IPS-18a (cell line): ENCODE measurements at regions not wholly inside any gene's neighbourhood (a gene's known extent, or its start where the extent isn't known, plus 50 kb on each side); places are given as distances from the start of the nearest gene placed in this dataset.

Experiments
- H3K27ac ChIP-seq: one replicate; pipeline ENCODE4 v1.5.1; 2013; ENCODE audit warnings: low read length
- H3K27me3 ChIP-seq: one replicate; pipeline ENCODE4 v1.6.1; 2013; ENCODE audit warnings: mild to moderate bottlenecking, low read length; ENCODE audit not compliant: control insufficient read depth, insufficient read depth
- H3K36me3 ChIP-seq: one replicate; pipeline ENCODE4 v1.6.1; 2013; ENCODE audit warnings: low read depth, low read length; ENCODE audit not compliant: control insufficient read depth
- H3K4me1 ChIP-seq: one replicate; pipeline ENCODE4 v1.6.1; 2013; ENCODE audit warnings: low read depth, low read length; ENCODE audit not compliant: control insufficient read depth
- H3K4me3 ChIP-seq: one replicate; pipeline ENCODE4 v1.5.1; 2013; ENCODE audit warnings: low read length
- H3K9ac ChIP-seq: one replicate; pipeline ENCODE4 v1.6.1; 2013; ENCODE audit warnings: mild to moderate bottlenecking, low read length, moderate library complexity
- H3K9me3 ChIP-seq: one replicate; pipeline ENCODE4 v1.6.1; 2013; ENCODE audit warnings: low read depth, low read length; ENCODE audit not compliant: control insufficient read depth

GRCh38 chr13:30138511-30138910 is 168.8 kb downstream of the KATNAL1 start:
- H3K9me3 ChIP-seq, result no peaks in the 10 kb centered on the region
- no peaks in the 10 kb centered on the region for H3K4me1 ChIP-seq
- no peak overlapping the region for H3K9ac ChIP-seq
- no peak overlapping the region for H3K27ac ChIP-seq
- H3K36me3 ChIP-seq, result no peaks in the 10 kb centered on the region
- no peaks in the 10 kb centered on the region for H3K27me3 ChIP-seq
- no peak overlapping the region for H3K4me3 ChIP-seq

DNA sequence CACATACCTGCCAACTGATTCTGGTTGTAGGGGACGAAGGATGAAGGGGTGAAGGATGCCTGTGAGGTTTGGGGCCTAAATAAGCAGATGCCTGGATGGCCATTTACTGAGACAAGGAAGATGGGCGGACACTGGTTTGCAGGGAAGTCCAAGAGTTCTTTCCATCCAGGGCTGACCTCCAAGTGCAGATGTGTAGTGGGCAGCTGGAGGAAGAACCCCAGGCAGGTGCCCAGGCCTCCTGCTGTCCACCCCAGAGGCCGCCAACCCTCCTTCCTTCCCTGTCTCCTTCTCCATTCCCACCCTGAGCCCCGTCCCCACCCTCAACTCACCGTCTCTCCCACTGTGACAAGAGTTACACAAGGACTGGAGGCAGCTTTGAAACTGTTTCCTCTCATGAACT is 171.5 kb downstream of the KATNAL1 start:
- Histone ChIP-seq H3K9ac (no peak overlapping the region), H3K9me3 (no peaks in the 10 kb centered on the region), H3K4me3 (no peak overlapping the region), H3K4me1 (no peaks in the 10 kb centered on the region), H3K36me3 (no peaks in the 10 kb centered on the region), H3K27me3 (no peaks in the 10 kb centered on the region), H3K27ac (no peak overlapping the region)

DNA sequence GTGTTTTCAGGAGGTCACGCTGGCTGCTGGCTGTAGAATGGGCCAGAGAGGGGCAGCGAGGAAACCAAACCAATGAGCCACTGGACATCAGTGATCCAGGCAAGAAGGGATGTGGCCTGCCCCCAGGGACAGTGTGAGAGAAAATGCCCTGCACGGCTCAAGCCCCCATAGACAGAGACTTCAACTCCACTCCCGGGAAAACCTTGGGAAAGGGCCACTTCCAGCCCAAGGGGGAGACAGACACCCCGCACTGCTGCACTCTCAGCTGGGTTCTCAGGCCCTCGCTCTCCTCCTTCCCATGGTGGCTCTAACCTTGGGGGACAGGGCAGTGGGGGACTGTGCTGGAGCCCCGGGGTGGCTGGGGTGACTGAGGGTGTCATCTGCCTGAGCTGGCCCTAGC is 172.0 kb downstream of the KATNAL1 start:
- Histone ChIP-seq H3K4me3 (no peak overlapping the region), H3K27ac (no peak overlapping the region)

DNA sequence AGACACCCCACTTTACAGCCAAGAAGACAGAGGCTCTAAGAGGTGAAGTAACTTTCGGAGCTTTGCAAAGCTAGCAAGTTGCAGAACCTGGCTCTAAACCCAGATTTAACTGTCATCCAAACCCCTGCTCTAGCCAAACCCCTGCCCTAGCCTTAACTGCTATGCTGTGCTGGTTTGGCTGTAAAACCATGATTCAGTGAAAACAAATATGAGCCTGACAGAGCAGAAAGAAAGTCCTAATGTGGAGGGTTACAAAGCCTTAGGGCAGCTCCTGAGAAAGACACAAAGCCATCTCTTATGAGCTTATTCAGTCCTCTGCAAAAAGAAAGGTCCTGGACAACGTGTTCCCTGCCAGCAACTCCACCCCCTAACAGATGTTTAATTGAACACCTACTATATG is 172.8 kb downstream of the KATNAL1 start:
- Histone ChIP-seq H3K4me1 (no peaks in the 10 kb centered on the region), H3K9ac (no peak overlapping the region), H3K4me3 (no peak overlapping the region), H3K27ac (no peak overlapping the region), H3K27me3 (no peaks in the 10 kb centered on the region), H3K9me3 (no peaks in the 10 kb centered on the region), H3K36me3 (no peaks in the 10 kb centered on the region)

More for the DNA sequence above, 172.0 kb downstream of the KATNAL1 start:
- Histone ChIP-seq H3K36me3 (no peaks in the 10 kb centered on the region), H3K9ac (no peak overlapping the region), H3K9me3 (no peaks in the 10 kb centered on the region), H3K27me3 (no peaks in the 10 kb centered on the region), H3K4me1 (no peaks in the 10 kb centered on the region)

DNA sequence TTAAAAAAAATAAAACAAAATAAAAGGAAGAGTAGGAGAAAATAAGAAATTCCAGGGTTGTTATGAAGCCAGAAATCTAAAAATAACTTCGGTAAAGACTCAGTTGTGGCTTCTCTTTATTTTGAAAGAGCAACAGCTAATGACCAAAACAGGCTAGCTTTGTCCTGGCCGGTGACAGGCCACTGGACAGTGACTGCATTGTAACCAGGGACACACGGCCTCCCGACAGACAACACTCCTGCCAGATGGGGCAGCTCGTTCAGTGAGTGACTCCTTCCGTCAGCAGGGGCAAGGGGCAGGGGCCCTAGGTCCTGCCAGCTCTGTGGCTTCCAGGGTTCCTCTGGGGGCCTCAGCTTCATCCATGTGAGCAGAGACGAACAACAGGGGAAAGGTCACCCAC is 173.4 kb downstream of the KATNAL1 start:
- H3K27me3 ChIP-seq, result no peaks in the 10 kb centered on the region
- no peaks in the 10 kb centered on the region for H3K9me3 ChIP-seq
- H3K9ac ChIP-seq, result no peak overlapping the region
- H3K4me1 ChIP-seq, result no peaks in the 10 kb centered on the region
- no peak overlapping the region for H3K4me3 ChIP-seq
- no peak overlapping the region for H3K27ac ChIP-seq
- H3K36me3 ChIP-seq, result no peaks in the 10 kb centered on the region

GRCh38 chr13:30133554-30133912 is 173.8 kb downstream of the KATNAL1 start:
- H3K27me3 ChIP-seq, result no peaks in the 10 kb centered on the region
- no peak overlapping the region for H3K27ac ChIP-seq
- no peaks in the 10 kb centered on the region for H3K4me1 ChIP-seq
- H3K9me3 ChIP-seq, result no peaks in the 10 kb centered on the region
- H3K9ac ChIP-seq, result no peak overlapping the region
- H3K36me3 ChIP-seq, result no peaks in the 10 kb centered on the region
- H3K4me3 ChIP-seq, result no peak overlapping the region

DNA sequence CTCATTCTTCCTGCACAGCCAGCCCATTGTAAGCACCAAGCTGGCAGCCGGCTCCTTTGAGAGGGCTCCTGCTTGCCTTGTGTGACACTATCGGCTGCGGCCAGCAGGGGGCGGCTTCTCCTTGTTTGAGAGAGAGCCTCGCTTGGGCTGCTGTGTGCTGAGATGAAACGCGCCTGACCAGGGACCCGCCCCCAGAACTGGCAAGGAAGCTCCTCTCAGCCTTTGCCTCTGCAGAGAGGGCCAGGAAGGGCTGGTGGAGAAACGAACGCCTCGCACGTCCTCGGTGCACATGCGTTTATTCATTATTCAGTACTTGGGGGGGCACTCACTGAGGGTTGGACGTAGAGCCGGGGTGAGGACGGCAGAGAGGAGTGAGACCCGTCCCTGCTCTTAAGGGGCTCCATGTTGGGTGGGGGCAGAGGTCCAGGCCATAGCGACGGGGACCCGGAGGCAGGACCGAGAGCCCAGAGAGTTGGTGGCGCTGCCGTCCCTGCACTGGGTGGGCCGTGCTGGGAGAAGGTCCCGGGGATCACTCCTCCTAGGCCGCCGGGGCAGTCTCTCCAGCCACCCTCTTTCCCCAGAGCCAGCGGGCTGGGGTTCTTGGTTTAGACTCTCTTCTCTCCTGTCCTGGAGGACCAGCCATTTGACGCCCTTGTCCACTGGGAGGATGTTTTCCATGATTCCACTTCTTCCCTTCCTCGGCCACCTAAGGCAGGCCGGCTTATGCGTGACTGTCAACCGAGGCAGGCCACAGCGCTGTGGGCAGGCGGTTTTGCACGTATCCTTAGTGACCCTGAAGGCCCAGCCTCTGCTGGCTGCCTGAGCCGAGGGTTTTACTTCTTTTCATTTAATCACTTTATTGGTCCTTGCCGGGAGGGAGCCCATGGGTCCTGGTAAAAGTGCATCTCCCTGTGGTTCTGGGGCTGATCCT is 174.5 kb downstream of the KATNAL1 start:
- no peak overlapping the region for H3K27ac ChIP-seq
- no peaks in the 10 kb centered on the region for H3K36me3 ChIP-seq

GRCh38 chr13:30129411-30129810 is 177.9 kb downstream of the KATNAL1 start:
- Histone ChIP-seq H3K9ac (no peak overlapping the region), H3K9me3 (no peaks in the 10 kb centered on the region), H3K27me3 (no peaks in the 10 kb centered on the region), H3K36me3 (no peaks in the 10 kb centered on the region), H3K4me1 (no peaks in the 10 kb centered on the region), H3K27ac (no peak overlapping the region), H3K4me3 (no peak overlapping the region)

More for the DNA sequence above, 174.5 kb downstream of the KATNAL1 start:
- H3K4me1 ChIP-seq, result no peaks in the 10 kb centered on the region
- no peaks in the 10 kb centered on the region for H3K9me3 ChIP-seq
- H3K27me3 ChIP-seq, result no peaks in the 10 kb centered on the region
- H3K9ac ChIP-seq, result no peak overlapping the region
- no peak overlapping the region for H3K4me3 ChIP-seq

- Histone ChIP-seq H3K4me3 (no peak overlapping the region), H3K27me3 (no peaks in the 10 kb centered on the region), H3K9me3 (no peaks in the 10 kb centered on the region), H3K36me3 (no peaks in the 10 kb centered on the region), H3K27ac (no peak overlapping the region), H3K4me1 (no peaks in the 10 kb centered on the region), H3K9ac (no peak overlapping the region)
These were observed 178.8 kb downstream of the KATNAL1 start for GRCh38 chr13:30128591-30128990.

DNA sequence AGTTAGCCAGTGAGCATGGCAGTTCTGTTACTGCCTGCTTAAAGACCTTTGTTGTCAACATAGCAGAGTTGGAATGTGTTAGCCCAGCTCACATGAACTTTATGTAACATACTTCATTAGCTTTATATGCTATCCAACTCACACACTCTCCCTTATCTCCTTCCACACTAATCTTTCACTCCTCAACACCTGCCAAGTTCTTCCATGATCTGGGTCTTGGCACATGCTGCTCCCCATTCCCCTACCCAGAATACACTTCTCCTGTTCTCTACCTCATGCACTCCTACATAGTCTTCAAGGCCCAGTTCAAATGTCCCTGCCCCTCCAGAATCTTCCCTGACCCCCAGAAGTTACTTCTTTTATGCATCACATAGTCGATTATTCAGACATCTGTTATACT is 179.3 kb downstream of the KATNAL1 start:
- Histone ChIP-seq H3K9ac (no peak overlapping the region), H3K27me3 (no peaks in the 10 kb centered on the region), H3K9me3 (no peaks in the 10 kb centered on the region), H3K4me3 (no peak overlapping the region), H3K27ac (no peak overlapping the region), H3K4me1 (no peaks in the 10 kb centered on the region), H3K36me3 (no peaks in the 10 kb centered on the region)

- H3K27ac ChIP-seq, result no peak overlapping the region
- no peak overlapping the region for H3K4me3 ChIP-seq
- no peak overlapping the region for H3K9ac ChIP-seq
- no peaks in the 10 kb centered on the region for H3K36me3 ChIP-seq
- no peaks in the 10 kb centered on the region for H3K27me3 ChIP-seq
- no peaks in the 10 kb centered on the region for H3K9me3 ChIP-seq
- no peaks in the 10 kb centered on the region for H3K4me1 ChIP-seq
These were observed 180.4 kb downstream of the KATNAL1 start for GRCh38 chr13:30126903-30127428.
